Fibroblast of lung (primary cell): ENCODE measurements at regions not wholly inside any gene's neighbourhood (a gene's known extent, or its start where the extent isn't known, plus 50 kb on each side); places are given as distances from the start of the nearest gene placed in this dataset.

ENCODE experiments used
- DNase-seq, 2 donors: peaks; one replicate each; pipeline versions ENCODE4 v3.0.0 to v3.0.0-alpha.2; 2010; ENCODE audit warnings: low read depth in 2 of 2
- H2AFZ ChIP-seq: 2 replicates; pipeline ENCODE4 v1.5.1; 2012; ENCODE audit warnings: low read length, control low read depth, inconsistent platforms
- H3K27ac ChIP-seq: 2 replicates; pipeline ENCODE4 v1.5.1; 2011; ENCODE audit warnings: low read length, control low read depth; ENCODE audit not compliant: insufficient read depth
- H3K27me3 ChIP-seq: 2 replicates; pipeline ENCODE4 v1.5.1; 2011; ENCODE audit warnings: mild to moderate bottlenecking, low read length; ENCODE audit not compliant: control insufficient read depth, insufficient read depth
- H3K36me3 ChIP-seq: 2 replicates; pipeline ENCODE4 v1.5.1; 2011; ENCODE audit warnings: low read length; ENCODE audit not compliant: control insufficient read depth, insufficient read depth
- H3K4me1 ChIP-seq: 2 replicates; pipeline ENCODE4 v1.5.1; 2011; ENCODE audit warnings: low read length; ENCODE audit not compliant: control insufficient read depth, insufficient read depth; ENCODE audit errors: extremely low read depth
- H3K4me2 ChIP-seq: 2 replicates; pipeline ENCODE4 v1.5.1; 2011; ENCODE audit warnings: low read length, control low read depth; ENCODE audit not compliant: insufficient read depth; ENCODE audit errors: extremely low read depth
- H3K4me3 ChIP-seq, 4 experiments: fragments of 200-600 bp in 1 of 4; sonication (generic) in 1 of 4; replicated peaks in 1 of 4; 2 replicates each; pipeline ENCODE4 v1.5.1; 2011 to 2016; ENCODE audit warnings: low read length in 4 of 4, low read depth in 3 of 4, mild to moderate bottlenecking in 3 of 4, control low read depth in 2 of 4, inconsistent platforms in 1 of 4, mixed read lengths in 1 of 4; ENCODE audit not compliant: insufficient read depth in 1 of 4; ENCODE audit errors: control extremely low read depth in 1 of 4
- H3K79me2 ChIP-seq: 2 replicates; pipeline ENCODE4 v1.5.1; 2012; ENCODE audit warnings: mild to moderate bottlenecking, low read length, inconsistent platforms; ENCODE audit not compliant: control insufficient read depth, insufficient read depth
- H3K9ac ChIP-seq: 2 replicates; pipeline ENCODE4 v1.5.1; 2011; ENCODE audit warnings: mild to moderate bottlenecking, low read length, control low read depth; ENCODE audit not compliant: insufficient read depth
- H3K9me3 ChIP-seq: 2 replicates; pipeline ENCODE4 v1.5.1; 2012; ENCODE audit warnings: low read depth, low read length; ENCODE audit not compliant: control insufficient read depth, insufficient read depth
- H4K20me1 ChIP-seq: 2 replicates; pipeline ENCODE4 v1.5.1; 2011; ENCODE audit warnings: low read length; ENCODE audit not compliant: control insufficient read depth, insufficient read depth; ENCODE audit errors: extremely low read depth
- EZH2 ChIP-seq: IDR thresholded peaks from 2 replicates; pipeline ENCODE4 v1.5.1; 2012; ENCODE audit warnings: low read length, control low read depth, mild to moderate bottlenecking; ENCODE audit errors: missing control alignments
- TF ChIP-seq, protein P1 (sequence below), 2 donors: IDR thresholded peaks in 1 of 2; conservative IDR thresholded peaks in 1 of 2; 1 replicate in 1 of 2; 2 replicates in 1 of 2; pipeline ENCODE4 v1.5.1; 2011 to 2012; ENCODE audit warnings: low read length in 2 of 2, control low read depth in 1 of 2, inconsistent platforms in 1 of 2, low read depth in 1 of 2, mild to moderate bottlenecking in 1 of 2

DNA sequence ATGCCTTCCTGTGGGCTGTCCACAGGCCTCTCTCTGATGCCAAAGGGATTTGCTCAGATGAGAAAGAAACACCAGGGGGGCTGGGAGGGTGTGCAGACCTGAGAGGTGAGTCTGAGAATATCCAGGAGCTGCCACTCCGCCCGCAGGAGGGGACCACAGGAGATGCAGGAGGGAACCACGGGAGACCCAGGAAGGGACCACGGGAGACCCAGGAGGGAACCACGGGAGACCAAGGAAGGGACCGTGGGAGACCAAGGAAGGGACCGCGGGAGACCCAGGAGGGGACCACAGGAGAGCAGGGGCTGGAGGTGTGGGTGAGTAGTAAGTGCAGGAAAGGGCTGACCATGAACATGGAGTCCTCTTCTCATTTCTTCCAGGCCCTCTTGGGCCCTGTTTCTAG lies 74.6 kb upstream of the SFSWAP start:
- Histone ChIP-seq H3K4me3 (no peak overlapping the region), H3K27ac (no peak overlapping the region), H3K9ac (no peak overlapping the region), H3K9me3 (no peaks in the 10 kb centered on the region), H3K79me2 (no peaks in the 10 kb centered on the region), H4K20me1 (no peaks in the 10 kb centered on the region), H3K4me2 (no peak overlapping the region), H2AFZ (no peak overlapping the region), H3K27me3 (no peaks in the 10 kb centered on the region), H3K36me3 (no peaks in the 10 kb centered on the region), H3K4me1 (no peaks in the 10 kb centered on the region)
- TF ChIP-seq, protein P1, sequence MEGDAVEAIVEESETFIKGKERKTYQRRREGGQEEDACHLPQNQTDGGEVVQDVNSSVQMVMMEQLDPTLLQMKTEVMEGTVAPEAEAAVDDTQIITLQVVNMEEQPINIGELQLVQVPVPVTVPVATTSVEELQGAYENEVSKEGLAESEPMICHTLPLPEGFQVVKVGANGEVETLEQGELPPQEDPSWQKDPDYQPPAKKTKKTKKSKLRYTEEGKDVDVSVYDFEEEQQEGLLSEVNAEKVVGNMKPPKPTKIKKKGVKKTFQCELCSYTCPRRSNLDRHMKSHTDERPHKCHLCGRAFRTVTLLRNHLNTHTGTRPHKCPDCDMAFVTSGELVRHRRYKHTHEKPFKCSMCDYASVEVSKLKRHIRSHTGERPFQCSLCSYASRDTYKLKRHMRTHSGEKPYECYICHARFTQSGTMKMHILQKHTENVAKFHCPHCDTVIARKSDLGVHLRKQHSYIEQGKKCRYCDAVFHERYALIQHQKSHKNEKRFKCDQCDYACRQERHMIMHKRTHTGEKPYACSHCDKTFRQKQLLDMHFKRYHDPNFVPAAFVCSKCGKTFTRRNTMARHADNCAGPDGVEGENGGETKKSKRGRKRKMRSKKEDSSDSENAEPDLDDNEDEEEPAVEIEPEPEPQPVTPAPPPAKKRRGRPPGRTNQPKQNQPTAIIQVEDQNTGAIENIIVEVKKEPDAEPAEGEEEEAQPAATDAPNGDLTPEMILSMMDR (conservative IDR thresholded peaks at IDR 0.05 in 1 of 2, IDR thresholded peaks at IDR 0.05 in 1 of 2; ENCODE audit: low read depth in 1 of 2, low read length in 2 of 2) = no peak
- no peak for TF ChIP-seq EZH2
- DNase-seq = no peak

DNA sequence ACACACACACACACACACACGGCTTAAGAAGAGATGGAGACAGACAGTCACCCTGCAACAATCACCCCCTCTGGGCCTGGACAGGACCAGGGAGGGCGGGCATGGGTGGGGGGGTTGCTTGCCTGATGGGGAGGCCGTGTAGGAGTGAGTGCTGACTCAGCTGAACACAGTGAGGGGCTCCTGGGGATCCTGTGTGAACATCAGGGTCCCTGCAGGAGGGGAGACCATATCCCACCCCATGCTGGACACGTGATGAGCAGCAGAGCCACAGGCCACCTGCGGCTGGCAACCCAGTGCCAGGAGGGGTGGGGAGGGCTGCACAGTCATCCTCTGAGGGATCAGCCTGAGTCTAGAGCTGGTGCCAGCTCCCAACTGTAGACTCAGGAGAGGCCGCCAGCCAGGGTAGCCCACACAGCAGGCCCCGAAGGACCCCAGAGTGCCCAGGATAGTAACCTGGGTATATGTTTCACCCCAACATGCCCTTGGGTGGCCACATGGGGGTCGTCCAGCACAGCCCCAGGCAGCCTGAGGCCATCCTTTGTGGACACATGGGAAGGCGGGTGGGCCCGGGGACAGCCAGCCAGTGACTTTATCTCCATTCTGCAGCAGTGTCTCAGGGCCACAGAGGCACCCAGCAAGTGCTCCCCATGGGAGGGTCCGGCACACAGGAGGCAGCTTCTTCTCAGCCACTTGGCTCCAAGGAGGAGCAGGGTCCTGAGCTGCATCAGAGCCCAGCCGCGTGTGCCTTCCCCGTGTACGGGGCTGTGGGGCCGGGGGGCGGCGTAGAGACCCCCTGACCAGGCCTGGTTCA lies 73.7 kb upstream of the SFSWAP start:
- no peak for TF ChIP-seq EZH2
- TF ChIP-seq, protein P1 (conservative IDR thresholded peaks at IDR 0.05 in 1 of 2, IDR thresholded peaks at IDR 0.05 in 1 of 2; ENCODE audit: low read depth in 1 of 2, low read length in 2 of 2) = no peak
- Histone ChIP-seq H3K79me2 (no peaks in the 10 kb centered on the region), H3K27ac (no peak overlapping the region), H2AFZ (no peak overlapping the region), H3K27me3 (no peaks in the 10 kb centered on the region), H3K9ac (no peak overlapping the region), H3K4me3 (no peak overlapping the region), H3K4me2 (no peak overlapping the region), H3K36me3 (no peaks in the 10 kb centered on the region), H4K20me1 (no peaks in the 10 kb centered on the region), H3K4me1 (no peaks in the 10 kb centered on the region), H3K9me3 (no peaks in the 10 kb centered on the region)
- no peak for DNase-seq

DNA sequence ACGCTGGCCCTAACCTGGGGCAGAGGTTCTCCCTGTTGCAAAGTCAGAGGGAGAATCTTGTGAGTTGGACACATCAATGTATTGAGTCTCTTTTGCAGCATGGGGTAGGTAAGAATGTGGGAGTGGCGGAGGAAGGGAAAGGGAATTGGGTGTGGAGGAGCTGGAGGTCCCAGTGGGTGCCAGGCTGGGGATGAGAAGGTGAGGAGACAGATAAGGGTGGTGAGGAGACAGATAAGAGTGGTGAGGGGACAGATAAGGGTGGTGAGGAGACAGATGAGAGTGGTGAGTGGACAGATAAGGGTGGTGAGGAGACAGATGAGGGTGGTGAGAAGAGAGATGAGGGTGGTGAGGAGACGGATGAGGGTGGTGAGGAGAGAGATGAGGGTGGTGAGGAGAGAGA lies 72.9 kb upstream of the SFSWAP start:
- no peaks in the 10 kb centered on the region for H3K4me1 ChIP-seq
- H3K27ac ChIP-seq = no peak overlapping the region
- H3K4me3 ChIP-seq = no peak overlapping the region
- no peaks in the 10 kb centered on the region for H4K20me1 ChIP-seq
- no peak for DNase-seq
- H3K36me3 ChIP-seq = no peaks in the 10 kb centered on the region
- no peaks in the 10 kb centered on the region for H3K27me3 ChIP-seq
- H3K9ac ChIP-seq = no peak overlapping the region
- no peaks in the 10 kb centered on the region for H3K79me2 ChIP-seq
- no peak overlapping the region for H2AFZ ChIP-seq
- no peak overlapping the region for H3K4me2 ChIP-seq
- TF ChIP-seq, protein P1 (conservative IDR thresholded peaks at IDR 0.05 in 1 of 2, IDR thresholded peaks at IDR 0.05 in 1 of 2; ENCODE audit: low read depth in 1 of 2, low read length in 2 of 2) = no peak
- TF ChIP-seq EZH2 = no peak
- no peaks in the 10 kb centered on the region for H3K9me3 ChIP-seq
